ENCODE measurements at regions not wholly inside any gene's neighbourhood (a gene's known extent, or its start where the extent isn't known, plus 50 kb on each side); places are given as distances from the start of the nearest gene placed in this dataset.

DNA sequence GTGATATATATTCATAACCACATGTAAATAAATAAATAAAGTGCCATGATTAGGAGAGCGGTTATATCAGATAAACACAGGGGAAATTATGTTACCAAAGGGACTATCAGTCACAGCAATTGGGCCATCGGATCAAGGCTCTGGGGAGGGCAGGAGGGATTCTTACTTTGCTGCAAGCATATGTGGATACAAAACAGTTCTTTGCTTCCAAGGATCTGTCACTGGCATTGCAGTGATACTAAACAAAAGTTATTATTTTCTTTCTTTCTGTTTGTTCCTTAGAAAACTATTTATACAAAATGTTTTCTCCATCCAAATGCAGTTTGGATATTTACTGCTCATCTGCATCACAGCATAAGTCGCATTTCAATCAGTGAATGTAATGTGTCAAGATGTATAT is 188.4 kb upstream of the MGMT start:
- H3K9me2 ChIP-seq (replicated peaks; ENCODE audit: low read length) = no peaks in the 10 kb centered on the region
- H4K20me1 ChIP-seq (ENCODE audit: low read length) = no peaks in the 10 kb centered on the region
- intact Hi-C loops (cut with micrococcal nuclease) = no loop called here
- no peaks in the 10 kb centered on the region for H3F3A ChIP-seq (ENCODE audit: low read length, unreplicated experiment)
- no peaks in the 10 kb centered on the region for H3K9me3 ChIP-seq (ENCODE audit: low read length)
- TF ChIP-seq EZH2phosphoT487 (IDR thresholded peaks at IDR 0.05; ENCODE audit: borderline replicate concordance, low read length) (no peak), EZH2 (IDR thresholded peaks at IDR 0.05; ENCODE audit: low read length, unreplicated experiment) (no peak)
- TF ChIP-seq, protein P1, sequence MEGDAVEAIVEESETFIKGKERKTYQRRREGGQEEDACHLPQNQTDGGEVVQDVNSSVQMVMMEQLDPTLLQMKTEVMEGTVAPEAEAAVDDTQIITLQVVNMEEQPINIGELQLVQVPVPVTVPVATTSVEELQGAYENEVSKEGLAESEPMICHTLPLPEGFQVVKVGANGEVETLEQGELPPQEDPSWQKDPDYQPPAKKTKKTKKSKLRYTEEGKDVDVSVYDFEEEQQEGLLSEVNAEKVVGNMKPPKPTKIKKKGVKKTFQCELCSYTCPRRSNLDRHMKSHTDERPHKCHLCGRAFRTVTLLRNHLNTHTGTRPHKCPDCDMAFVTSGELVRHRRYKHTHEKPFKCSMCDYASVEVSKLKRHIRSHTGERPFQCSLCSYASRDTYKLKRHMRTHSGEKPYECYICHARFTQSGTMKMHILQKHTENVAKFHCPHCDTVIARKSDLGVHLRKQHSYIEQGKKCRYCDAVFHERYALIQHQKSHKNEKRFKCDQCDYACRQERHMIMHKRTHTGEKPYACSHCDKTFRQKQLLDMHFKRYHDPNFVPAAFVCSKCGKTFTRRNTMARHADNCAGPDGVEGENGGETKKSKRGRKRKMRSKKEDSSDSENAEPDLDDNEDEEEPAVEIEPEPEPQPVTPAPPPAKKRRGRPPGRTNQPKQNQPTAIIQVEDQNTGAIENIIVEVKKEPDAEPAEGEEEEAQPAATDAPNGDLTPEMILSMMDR (conservative IDR thresholded peaks at IDR 0.05; ENCODE audit: low read depth, low read length) = no peak
- POLR2A ChIA-PET (ENCODE audit: unreplicated experiment) = no interaction called here
- DNase-seq (no peak), ATAC-seq (no peak)
- no peaks in the 10 kb centered on the region for H3K4me1 ChIP-seq (ENCODE audit: insufficient read depth, low read length)
- H3K79me2 ChIP-seq (ENCODE audit: low read length) = no peaks in the 10 kb centered on the region
- no peak overlapping the region for H2AFZ ChIP-seq (ENCODE audit: low read length)
- no peaks in the 10 kb centered on the region for H3K36me3 ChIP-seq (ENCODE audit: low read depth, low read length)
- no TSS peak for BruUV-seq (replicated peaks)
- H3K27me3 ChIP-seq (ENCODE audit: low read length) = no peaks in the 10 kb centered on the region
- H3K9ac ChIP-seq (ENCODE audit: low read length) = no peak overlapping the region
- CTCF ChIA-PET = no interaction called here
- H3K4me2 ChIP-seq (ENCODE audit: low read length) = no peak overlapping the region
- no peak overlapping the region for H3K4me3 ChIP-seq (ENCODE audit: low read length)
- no peak overlapping the region for H3K27ac ChIP-seq (ENCODE audit: low read length)

DNA sequence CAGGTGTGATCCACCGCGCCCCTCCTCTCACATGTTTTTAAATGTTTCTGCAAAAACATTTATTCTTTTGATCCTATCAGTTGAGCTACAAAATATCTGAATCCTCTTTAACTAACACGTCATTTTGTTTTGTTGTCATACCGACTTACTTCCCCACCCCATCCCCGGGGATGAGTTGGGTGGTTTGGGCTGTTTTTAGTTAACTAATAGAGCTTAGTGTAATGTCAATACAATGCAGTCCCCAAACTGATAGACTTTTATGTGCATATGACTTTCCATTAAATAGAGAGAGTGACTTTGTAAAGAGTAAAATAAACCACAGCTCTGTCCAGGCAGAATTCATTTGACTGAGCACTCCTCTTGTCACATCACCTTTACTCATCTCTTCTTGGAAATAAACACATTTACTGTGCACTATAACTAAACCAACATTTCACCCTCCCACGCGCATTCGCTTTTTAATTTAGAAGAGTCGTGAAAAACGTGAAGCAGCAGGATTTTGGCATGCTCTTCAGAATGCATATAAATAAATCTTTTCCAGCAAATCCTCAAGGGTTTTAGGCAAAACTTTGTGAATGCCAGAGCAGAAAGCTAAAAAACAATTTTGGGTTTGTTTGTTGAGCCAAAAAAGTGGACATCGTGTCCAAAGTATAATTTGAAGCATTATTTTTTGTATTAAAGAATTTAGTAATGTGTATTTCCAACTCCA is 187.4 kb upstream of the MGMT start:
- ChIA-PET POLR2A (ENCODE audit: unreplicated experiment) (no interaction called here), CTCF (no interaction called here)
- DNase-seq (no peak), ATAC-seq (no peak)
- TF ChIP-seq EZH2 (IDR thresholded peaks at IDR 0.05; ENCODE audit: low read length, unreplicated experiment) = no peak
- TF ChIP-seq, protein P1 (conservative IDR thresholded peaks at IDR 0.05; ENCODE audit: low read depth, low read length) = no peak
- TF ChIP-seq EZH2phosphoT487 (IDR thresholded peaks at IDR 0.05; ENCODE audit: borderline replicate concordance, low read length) = no peak
- Histone ChIP-seq H3K4me3 (ENCODE audit: low read length) (no peak overlapping the region), H3K9me2 (replicated peaks; ENCODE audit: low read length) (no peaks in the 10 kb centered on the region), H2AFZ (ENCODE audit: low read length) (no peak overlapping the region), H3K79me2 (ENCODE audit: low read length) (no peaks in the 10 kb centered on the region), H3K27ac (ENCODE audit: low read length) (no peak overlapping the region), H3K4me2 (ENCODE audit: low read length) (no peak overlapping the region), H3K9ac (ENCODE audit: low read length) (no peak overlapping the region), H3K27me3 (ENCODE audit: low read length) (no peaks in the 10 kb centered on the region), H4K20me1 (ENCODE audit: low read length) (no peaks in the 10 kb centered on the region), H3F3A (ENCODE audit: low read length, unreplicated experiment) (no peaks in the 10 kb centered on the region), H3K4me1 (ENCODE audit: insufficient read depth, low read length) (no peaks in the 10 kb centered on the region), H3K36me3 (ENCODE audit: low read depth, low read length) (no peaks in the 10 kb centered on the region), H3K9me3 (ENCODE audit: low read length) (no peaks in the 10 kb centered on the region)
- no TSS peak for BruUV-seq (replicated peaks)
- intact Hi-C loops (cut with micrococcal nuclease) = no loop called here

DNA sequence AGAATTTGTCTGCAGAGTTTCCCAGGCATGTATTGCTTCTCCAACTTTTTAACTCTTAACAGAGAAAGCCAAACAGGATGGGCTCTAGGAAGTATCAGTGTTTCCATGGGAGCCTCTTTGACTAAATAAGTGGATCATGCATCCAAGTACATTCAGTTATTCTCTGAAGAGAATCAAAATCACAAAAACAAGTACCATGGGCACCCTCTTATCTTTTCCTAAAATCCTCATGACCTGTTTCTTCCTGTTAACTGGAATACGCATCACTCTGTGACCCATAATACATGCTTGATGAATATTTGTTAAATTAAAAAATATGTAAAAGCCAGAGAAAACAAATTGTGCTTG is 186.9 kb upstream of the MGMT start:
- CTCF ChIA-PET = no interaction called here
- Histone ChIP-seq H3F3A (ENCODE audit: low read length, unreplicated experiment) (no peaks in the 10 kb centered on the region), H3K9me3 (ENCODE audit: low read length) (no peaks in the 10 kb centered on the region), H3K4me3 (ENCODE audit: low read length) (no peak overlapping the region), H4K20me1 (ENCODE audit: low read length) (no peaks in the 10 kb centered on the region), H3K4me1 (ENCODE audit: insufficient read depth, low read length) (no peaks in the 10 kb centered on the region), H3K4me2 (ENCODE audit: low read length) (no peak overlapping the region), H3K27ac (ENCODE audit: low read length) (no peak overlapping the region), H2AFZ (ENCODE audit: low read length) (no peak overlapping the region), H3K36me3 (ENCODE audit: low read depth, low read length) (no peaks in the 10 kb centered on the region), H3K79me2 (ENCODE audit: low read length) (no peaks in the 10 kb centered on the region), H3K9me2 (replicated peaks; ENCODE audit: low read length) (no peaks in the 10 kb centered on the region), H3K9ac (ENCODE audit: low read length) (no peak overlapping the region), H3K27me3 (ENCODE audit: low read length) (no peaks in the 10 kb centered on the region)
- TF ChIP-seq, protein P1 (conservative IDR thresholded peaks at IDR 0.05; ENCODE audit: low read depth, low read length) = no peak
- no peak for TF ChIP-seq EZH2 (IDR thresholded peaks at IDR 0.05; ENCODE audit: low read length, unreplicated experiment)
- TF ChIP-seq EZH2phosphoT487 (IDR thresholded peaks at IDR 0.05; ENCODE audit: borderline replicate concordance, low read length) = no peak
- DNase-seq (no peak), ATAC-seq (no peak)
- no TSS peak for BruUV-seq (replicated peaks)
- intact Hi-C loops (cut with micrococcal nuclease) = no loop called here
- POLR2A ChIA-PET (ENCODE audit: unreplicated experiment) = no interaction called here

All from PC-3 (cell line).